ENCODE measurements at regions not wholly inside any gene's neighbourhood (a gene's known extent, or its start where the extent isn't known, plus 50 kb on each side); places are given as distances from the start of the nearest gene placed in this dataset.

DNA sequence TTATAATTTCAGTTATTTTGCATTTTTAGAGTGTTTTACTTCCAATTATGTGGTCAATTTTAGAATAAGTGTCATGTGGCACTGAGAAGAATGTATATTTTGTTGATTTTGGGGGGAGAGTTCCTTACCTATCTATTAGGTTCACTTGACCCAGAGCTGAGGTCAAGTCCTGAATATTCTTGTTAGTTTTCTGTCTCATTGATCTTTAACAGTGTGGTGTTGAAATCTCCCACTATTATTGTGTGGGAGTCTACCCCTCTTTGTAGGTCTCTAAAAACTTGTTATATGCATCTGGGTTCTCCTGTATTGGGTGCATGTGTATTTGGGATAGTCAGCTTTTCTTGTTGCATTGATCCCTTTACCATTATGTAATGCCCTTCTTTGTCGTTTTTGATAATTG is 127.0 kb upstream of the ZDHHC15 start (continued):
- no peak for TF ChIP-seq GLIS2 (tag by site-specific recombination; IDR thresholded peaks at IDR 0.05)
- no peak for TF ChIP-seq ZNF596 (tag by site-specific recombination; IDR thresholded peaks at IDR 0.05)
- no peak for TF ChIP-seq ZNF366 (tag by site-specific recombination; conservative IDR thresholded peaks at IDR 0.05)

DNA sequence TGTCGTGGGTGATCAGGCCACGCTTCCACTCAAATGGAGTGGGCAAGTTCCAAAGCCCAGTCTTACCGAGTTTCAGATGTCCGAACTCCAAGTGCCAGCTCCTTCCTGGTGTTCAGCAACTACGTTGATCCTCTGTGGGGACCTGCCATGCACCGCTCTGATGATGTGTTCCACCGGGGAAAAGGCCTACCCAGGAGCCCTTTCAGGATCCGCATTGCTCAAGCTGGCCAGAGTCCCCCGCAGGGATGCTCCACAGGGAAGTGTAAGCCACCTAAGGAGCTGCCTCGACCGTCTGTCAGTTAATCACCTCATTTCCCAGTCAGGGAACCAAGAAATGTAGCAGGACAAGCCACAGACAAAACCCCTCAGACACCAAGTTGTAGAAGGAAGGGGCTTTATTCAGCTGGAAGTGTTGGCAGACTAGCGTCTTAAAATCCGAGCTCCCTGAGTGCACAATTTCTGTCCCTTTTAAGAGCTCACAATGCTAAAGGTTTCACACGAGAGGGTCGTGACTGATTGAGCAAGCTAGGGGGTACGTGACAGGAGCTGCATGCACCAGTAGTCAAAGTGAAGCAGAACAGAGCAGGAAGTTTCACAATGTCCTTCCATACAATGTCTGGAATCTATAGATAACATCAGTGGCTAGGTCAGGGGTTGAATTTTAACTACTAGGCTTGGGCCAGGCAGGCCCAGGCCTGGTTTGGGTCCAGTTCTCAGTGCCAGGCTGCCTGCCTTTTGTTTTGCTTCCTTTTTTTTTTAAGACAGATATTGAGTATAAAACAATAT is 126.2 kb upstream of the ZDHHC15 start:
- CTCF ChIA-PET = interaction anchor here (0.6 kb wide), 1 partner anchor 79 kb away, joined by 7 read pairs; no protein-coding TSS in a partner anchor

DNA sequence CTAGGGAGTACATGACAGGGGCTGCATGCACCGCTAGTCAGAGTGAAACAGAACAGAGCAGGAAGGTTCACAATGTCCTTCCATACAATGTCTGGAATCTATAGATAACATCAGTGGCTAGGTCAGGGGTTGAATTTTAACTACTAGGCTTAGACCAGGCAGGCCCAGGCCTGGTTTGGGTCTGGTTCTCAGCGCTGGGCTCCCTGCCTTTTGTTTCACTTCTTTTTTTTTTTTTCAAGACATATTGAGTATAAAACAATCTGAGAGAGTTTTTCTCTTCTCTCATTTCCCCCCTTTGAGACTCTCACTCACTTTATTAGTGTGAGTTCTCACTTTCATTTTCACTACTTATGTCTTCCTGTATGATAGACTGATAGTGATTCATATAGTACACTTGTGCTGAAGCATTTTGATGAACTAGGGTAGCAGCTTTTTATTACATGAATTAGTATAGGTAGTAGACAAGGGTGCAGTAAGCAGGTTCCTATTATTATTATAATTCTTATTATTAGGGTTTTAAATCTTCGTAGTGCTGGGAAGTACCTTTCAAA is 120.0 kb upstream of the ZDHHC15 start:
- POLR2A ChIA-PET = no interaction called here
- Histone ChIP-seq H3K9me3 (ENCODE audit: control insufficient read depth, insufficient read depth, low read depth, low read length) (no peaks in the 10 kb centered on the region), H3K27ac (ENCODE audit: extremely low read depth, low read depth, low read length) (no peak overlapping the region), H3K4me1 (ENCODE audit: control insufficient read depth, insufficient read depth, low read length) (no peaks in the 10 kb centered on the region), H3K4me3 (ENCODE audit: low read depth, low read length) (no peak overlapping the region), H3K36me3 (ENCODE audit: control insufficient read depth in 2 of 2, insufficient read depth in 1 of 2, low read length in 2 of 2) (no peaks in the 10 kb centered on the region)
- CTCF ChIA-PET = no interaction called here
- TF ChIP-seq ZNF776 (tag by site-specific recombination; IDR thresholded peaks at IDR 0.05; ENCODE audit: borderline replicate concordance) (no peak), ZBTB1 (tag by site-specific recombination; IDR thresholded peaks at IDR 0.05) (no peak), ZNF404 (tag by site-specific recombination; IDR thresholded peaks at IDR 0.05) (no peak), ZFP41 (tag by site-specific recombination; IDR thresholded peaks at IDR 0.05; ENCODE audit: borderline replicate concordance) (no peak), ZNF585B (tag by site-specific recombination; IDR thresholded peaks at IDR 0.05) (no peak), ZIC2 (tag by site-specific recombination; IDR thresholded peaks at IDR 0.05) (no peak)

More for the DNA sequence above, 126.2 kb upstream of the ZDHHC15 start:
- H3K36me3 ChIP-seq (ENCODE audit: control insufficient read depth in 2 of 2, insufficient read depth in 1 of 2, low read length in 2 of 2) = no peaks in the 10 kb centered on the region
- no peaks in the 10 kb centered on the region for H3K4me1 ChIP-seq (ENCODE audit: control insufficient read depth, insufficient read depth, low read length)
- H3K27ac ChIP-seq (ENCODE audit: extremely low read depth, low read depth, low read length) = no peak overlapping the region
- peaks cover 3% of the 10 kb centered on the region for H3K9me3 ChIP-seq (ENCODE audit: control insufficient read depth, insufficient read depth, low read depth, low read length)
- H3K4me3 ChIP-seq (ENCODE audit: low read depth, low read length) = no peak overlapping the region
- no peak for TF ChIP-seq ZSCAN30 (tag by site-specific recombination; IDR thresholded peaks at IDR 0.05)
- no peak for TF ChIP-seq SETDB1 (IDR thresholded peaks at IDR 0.05; ENCODE audit: insufficient read length, low read length)
- TF ChIP-seq ZNF654 (tag by site-specific recombination; IDR thresholded peaks at IDR 0.05; ENCODE audit: low read depth) = no peak
- no peak for TF ChIP-seq ZNF37A (tag by site-specific recombination; IDR thresholded peaks at IDR 0.05)
- no peak for TF ChIP-seq ZNF707 (tag by site-specific recombination; IDR thresholded peaks at IDR 0.05)
- TF ChIP-seq, protein P1, sequence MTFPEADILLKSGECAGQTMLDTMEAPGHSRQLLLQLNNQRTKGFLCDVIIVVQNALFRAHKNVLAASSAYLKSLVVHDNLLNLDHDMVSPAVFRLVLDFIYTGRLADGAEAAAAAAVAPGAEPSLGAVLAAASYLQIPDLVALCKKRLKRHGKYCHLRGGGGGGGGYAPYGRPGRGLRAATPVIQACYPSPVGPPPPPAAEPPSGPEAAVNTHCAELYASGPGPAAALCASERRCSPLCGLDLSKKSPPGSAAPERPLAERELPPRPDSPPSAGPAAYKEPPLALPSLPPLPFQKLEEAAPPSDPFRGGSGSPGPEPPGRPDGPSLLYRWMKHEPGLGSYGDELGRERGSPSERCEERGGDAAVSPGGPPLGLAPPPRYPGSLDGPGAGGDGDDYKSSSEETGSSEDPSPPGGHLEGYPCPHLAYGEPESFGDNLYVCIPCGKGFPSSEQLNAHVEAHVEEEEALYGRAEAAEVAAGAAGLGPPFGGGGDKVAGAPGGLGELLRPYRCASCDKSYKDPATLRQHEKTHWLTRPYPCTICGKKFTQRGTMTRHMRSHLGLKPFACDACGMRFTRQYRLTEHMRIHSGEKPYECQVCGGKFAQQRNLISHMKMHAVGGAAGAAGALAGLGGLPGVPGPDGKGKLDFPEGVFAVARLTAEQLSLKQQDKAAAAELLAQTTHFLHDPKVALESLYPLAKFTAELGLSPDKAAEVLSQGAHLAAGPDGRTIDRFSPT (tag by site-specific recombination; IDR thresholded peaks at IDR 0.05) = no peak
- POLR2A ChIA-PET = no interaction called here

DNA sequence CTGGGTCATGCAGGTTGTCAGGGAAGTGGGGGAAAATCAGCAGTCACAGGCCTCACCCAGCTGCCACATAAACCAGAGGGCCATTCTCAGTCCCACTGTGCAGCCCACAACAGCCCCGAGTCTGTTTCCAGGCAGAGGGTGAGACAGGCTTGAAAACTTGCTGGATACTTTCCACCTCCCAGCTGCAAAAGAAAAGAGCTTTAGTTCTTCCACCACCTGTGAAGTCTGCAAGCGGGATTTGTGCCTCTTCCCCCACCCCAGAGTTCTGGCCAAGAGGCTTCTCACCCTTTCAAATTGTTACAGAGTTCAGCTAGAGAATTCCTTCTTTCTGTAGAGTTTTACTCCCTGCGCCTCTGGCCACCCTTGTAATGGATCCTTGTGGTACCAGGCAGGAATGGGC is 115.5 kb upstream of the ZDHHC15 start:
- Histone ChIP-seq H3K27ac (ENCODE audit: extremely low read depth, low read depth, low read length) (no peak overlapping the region), H3K4me1 (ENCODE audit: control insufficient read depth, insufficient read depth, low read length) (no peaks in the 10 kb centered on the region), H3K9me3 (ENCODE audit: control insufficient read depth, insufficient read depth, low read depth, low read length) (no peaks in the 10 kb centered on the region), H3K4me3 (ENCODE audit: low read depth, low read length) (no peak overlapping the region), H3K36me3 (ENCODE audit: control insufficient read depth in 2 of 2, insufficient read depth in 1 of 2, low read length in 2 of 2) (no peaks in the 10 kb centered on the region)
- ChIA-PET POLR2A (no interaction called here), CTCF (no interaction called here)
- TF ChIP-seq, protein P2, sequence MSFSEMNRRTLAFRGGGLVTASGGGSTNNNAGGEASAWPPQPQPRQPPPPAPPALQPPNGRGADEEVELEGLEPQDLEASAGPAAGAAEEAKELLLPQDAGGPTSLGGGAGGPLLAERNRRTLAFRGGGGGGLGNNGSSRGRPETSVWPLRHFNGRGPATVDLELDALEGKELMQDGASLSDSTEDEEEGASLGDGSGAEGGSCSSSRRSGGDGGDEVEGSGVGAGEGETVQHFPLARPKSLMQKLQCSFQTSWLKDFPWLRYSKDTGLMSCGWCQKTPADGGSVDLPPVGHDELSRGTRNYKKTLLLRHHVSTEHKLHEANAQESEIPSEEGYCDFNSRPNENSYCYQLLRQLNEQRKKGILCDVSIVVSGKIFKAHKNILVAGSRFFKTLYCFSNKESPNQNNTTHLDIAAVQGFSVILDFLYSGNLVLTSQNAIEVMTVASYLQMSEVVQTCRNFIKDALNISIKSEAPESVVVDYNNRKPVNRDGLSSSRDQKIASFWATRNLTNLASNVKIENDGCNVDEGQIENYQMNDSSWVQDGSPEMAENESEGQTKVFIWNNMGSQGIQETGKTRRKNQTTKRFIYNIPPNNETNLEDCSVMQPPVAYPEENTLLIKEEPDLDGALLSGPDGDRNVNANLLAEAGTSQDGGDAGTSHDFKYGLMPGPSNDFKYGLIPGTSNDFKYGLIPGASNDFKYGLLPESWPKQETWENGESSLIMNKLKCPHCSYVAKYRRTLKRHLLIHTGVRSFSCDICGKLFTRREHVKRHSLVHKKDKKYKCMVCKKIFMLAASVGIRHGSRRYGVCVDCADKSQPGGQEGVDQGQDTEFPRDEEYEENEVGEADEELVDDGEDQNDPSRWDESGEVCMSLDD (tag by site-specific recombination; IDR thresholded peaks at IDR 0.05) = no peak
- TF ChIP-seq ZNF221 (tag by site-specific recombination; IDR thresholded peaks at IDR 0.05; ENCODE audit: borderline replicate concordance) (no peak), ZNF341 (tag by site-specific recombination; IDR thresholded peaks at IDR 0.05; ENCODE audit: low read depth) (no peak), ZNF214 (tag by site-specific recombination; IDR thresholded peaks at IDR 0.05; ENCODE audit: borderline replicate concordance) (no peak), ZNF2 (tag by site-specific recombination; IDR thresholded peaks at IDR 0.05) (no peak), ZNF610 (tag by site-specific recombination; IDR thresholded peaks at IDR 0.05; ENCODE audit: borderline replicate concordance) (no peak), ZNF302 (tag by site-specific recombination; IDR thresholded peaks at IDR 0.05; ENCODE audit: low read depth) (no peak)
- TF ChIP-seq, protein P3, sequence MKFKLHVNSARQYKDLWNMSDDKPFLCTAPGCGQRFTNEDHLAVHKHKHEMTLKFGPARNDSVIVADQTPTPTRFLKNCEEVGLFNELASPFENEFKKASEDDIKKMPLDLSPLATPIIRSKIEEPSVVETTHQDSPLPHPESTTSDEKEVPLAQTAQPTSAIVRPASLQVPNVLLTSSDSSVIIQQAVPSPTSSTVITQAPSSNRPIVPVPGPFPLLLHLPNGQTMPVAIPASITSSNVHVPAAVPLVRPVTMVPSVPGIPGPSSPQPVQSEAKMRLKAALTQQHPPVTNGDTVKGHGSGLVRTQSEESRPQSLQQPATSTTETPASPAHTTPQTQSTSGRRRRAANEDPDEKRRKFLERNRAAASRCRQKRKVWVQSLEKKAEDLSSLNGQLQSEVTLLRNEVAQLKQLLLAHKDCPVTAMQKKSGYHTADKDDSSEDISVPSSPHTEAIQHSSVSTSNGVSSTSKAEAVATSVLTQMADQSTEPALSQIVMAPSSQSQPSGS (tag by site-specific recombination; IDR thresholded peaks at IDR 0.05; ENCODE audit: low read depth) = no peak

Measured in HEK293 (cell line).